Effector memory CD4-positive, alpha-beta T cell (primary cell): ENCODE measurements at regions not wholly inside any gene's neighbourhood (a gene's known extent, or its start where the extent isn't known, plus 50 kb on each side); places are given as distances from the start of the nearest gene placed in this dataset.

Experiments
- DNase-seq, 3 donors: peaks; one replicate each; pipeline ENCODE4 v3.0.0-alpha.2; 2020
- H3K27ac ChIP-seq: 2 replicates; pipeline ENCODE4 v1.7.0; 2013; ENCODE audit warnings: mild to moderate bottlenecking, low read length, moderate library complexity; ENCODE audit not compliant: insufficient read depth, poor library complexity, severe bottlenecking
- H3K27me3 ChIP-seq: replicated peaks from 2 replicates; pipeline ENCODE4 v1.7.0; 2013; ENCODE audit warnings: mild to moderate bottlenecking, low read length; ENCODE audit not compliant: insufficient read depth, control insufficient read depth, poor library complexity, severe bottlenecking
- H3K36me3 ChIP-seq: 2 replicates; pipeline ENCODE4 v1.7.0; 2013; ENCODE audit warnings: mild to moderate bottlenecking, low read length, moderate library complexity; ENCODE audit not compliant: control insufficient read depth, insufficient read depth
- H3K4me1 ChIP-seq: 2 replicates; pipeline ENCODE4 v1.7.0; 2013; ENCODE audit warnings: low read length, mild to moderate bottlenecking; ENCODE audit not compliant: control insufficient read depth, insufficient read depth, poor library complexity, severe bottlenecking
- H3K4me3 ChIP-seq: 2 replicates; pipeline ENCODE4 v1.7.0; 2013; ENCODE audit warnings: low read length, low read depth, mild to moderate bottlenecking; ENCODE audit not compliant: insufficient read depth, poor library complexity, severe bottlenecking
- H3K9me3 ChIP-seq: 2 replicates; pipeline ENCODE4 v1.7.0; 2013; ENCODE audit warnings: mild to moderate bottlenecking, low read length, moderate library complexity; ENCODE audit not compliant: control insufficient read depth

GRCh38 chr3:19093084-19093483, 55.2 kb upstream of the KCNH8 start:
- Histone ChIP-seq H3K27me3 (no peaks in the 10 kb centered on the region), H3K27ac (no peak overlapping the region), H3K36me3 (no peaks in the 10 kb centered on the region), H3K4me3 (no peak overlapping the region), H3K4me1 (no peaks in the 10 kb centered on the region), H3K9me3 (no peaks in the 10 kb centered on the region)
- no peak for DNase-seq

GRCh38 chr3:19077388-19077787, 70.9 kb upstream of the KCNH8 start:
- DNase-seq, result no peak
- H3K4me3 ChIP-seq, result no peak overlapping the region
- no peak overlapping the region for H3K27ac ChIP-seq
- no peaks in the 10 kb centered on the region for H3K4me1 ChIP-seq
- H3K27me3 ChIP-seq, result no peaks in the 10 kb centered on the region
- no peaks in the 10 kb centered on the region for H3K9me3 ChIP-seq
- H3K36me3 ChIP-seq, result no peaks in the 10 kb centered on the region

DNA sequence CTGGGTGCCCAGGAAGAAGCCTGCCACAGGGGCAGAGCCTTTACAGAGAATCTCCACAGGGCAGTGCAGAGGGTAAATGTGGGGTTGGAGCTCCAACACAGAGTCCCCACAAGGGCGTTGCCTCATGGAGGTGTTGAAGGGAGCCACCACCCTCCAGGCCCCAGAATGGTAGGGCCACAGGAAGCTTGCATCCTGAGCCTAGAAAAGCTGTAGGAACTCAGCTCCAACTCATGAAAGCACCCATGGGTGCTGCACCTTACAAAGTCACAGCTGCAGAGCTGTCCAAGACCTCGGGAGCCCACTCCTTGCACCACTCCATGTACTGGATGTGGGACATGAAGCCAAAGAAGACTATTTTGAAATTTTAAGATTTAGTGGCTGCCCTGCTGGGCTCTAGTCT, 73.3 kb upstream of the KCNH8 start:
- Histone ChIP-seq H3K4me3 (no peak overlapping the region), H3K36me3 (no peaks in the 10 kb centered on the region), H3K4me1 (no peaks in the 10 kb centered on the region), H3K27ac (no peak overlapping the region), H3K9me3 (no peaks in the 10 kb centered on the region), H3K27me3 (no peaks in the 10 kb centered on the region)
- DNase-seq, result no peak

- Histone ChIP-seq H3K27me3 (no peaks in the 10 kb centered on the region), H3K9me3 (no peaks in the 10 kb centered on the region), H3K4me3 (no peak overlapping the region), H3K27ac (no peak overlapping the region), H3K4me1 (no peaks in the 10 kb centered on the region), H3K36me3 (no peaks in the 10 kb centered on the region)
- no peak for DNase-seq
These were observed 73.9 kb upstream of the KCNH8 start for GRCh38 chr3:19074257-19074900.

- no peak overlapping the region for H3K4me3 ChIP-seq
- H3K36me3 ChIP-seq, result no peaks in the 10 kb centered on the region
- no peak for DNase-seq
These were observed 74.8 kb upstream of the KCNH8 start for GRCh38 chr3:19073341-19074105.

DNA sequence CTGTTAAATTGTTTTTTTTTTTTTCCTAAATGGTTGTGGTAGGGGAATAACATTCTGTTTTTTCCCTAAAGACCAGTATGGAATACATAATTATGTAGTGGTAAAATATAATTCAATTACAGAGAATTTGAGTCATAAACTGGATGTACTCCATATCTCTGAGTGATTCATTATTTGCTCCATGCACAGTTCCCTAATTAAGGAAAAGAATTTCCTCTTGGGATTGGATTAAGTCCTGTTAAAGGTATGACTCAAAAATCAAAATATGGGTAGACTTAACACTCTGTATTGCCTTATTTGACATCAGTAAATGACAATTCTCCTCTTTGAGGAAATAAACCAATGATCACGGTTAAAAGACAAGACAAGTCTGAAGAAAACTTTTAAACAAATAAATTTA, 78.0 kb upstream of the KCNH8 start:
- Histone ChIP-seq H3K4me1 (no peaks in the 10 kb centered on the region), H3K27ac (no peak overlapping the region), H3K4me3 (no peak overlapping the region), H3K36me3 (no peaks in the 10 kb centered on the region), H3K9me3 (no peaks in the 10 kb centered on the region), H3K27me3 (no peaks in the 10 kb centered on the region)
- no peak for DNase-seq

More at GRCh38 chr3:19073341-19074105, 74.8 kb upstream of the KCNH8 start:
- H3K9me3 ChIP-seq, result no peaks in the 10 kb centered on the region
- H3K27me3 ChIP-seq, result no peaks in the 10 kb centered on the region
- H3K4me1 ChIP-seq, result no peaks in the 10 kb centered on the region
- no peak overlapping the region for H3K27ac ChIP-seq

DNA sequence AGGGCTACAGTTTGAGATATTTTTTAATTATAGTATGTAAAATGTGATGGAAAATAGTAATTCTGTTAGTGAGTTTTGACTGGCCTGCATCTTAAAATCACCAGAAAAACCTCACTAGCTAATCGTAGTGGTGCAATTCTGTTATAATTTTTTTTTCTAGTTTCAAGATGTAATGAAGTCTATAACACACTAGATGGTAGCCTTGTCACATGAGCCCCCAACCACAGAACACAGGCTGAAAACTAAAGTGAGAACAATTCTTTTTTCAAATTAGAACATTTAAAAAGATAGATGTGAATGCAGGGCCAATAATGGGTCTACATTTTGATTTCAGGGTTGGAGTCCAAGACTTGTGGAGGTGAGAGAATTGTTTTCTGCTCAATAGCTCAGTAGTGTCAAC, 83.3 kb upstream of the KCNH8 start:
- H3K9me3 ChIP-seq, result no peaks in the 10 kb centered on the region
- no peak for DNase-seq
- H3K4me1 ChIP-seq, result no peaks in the 10 kb centered on the region
- H3K36me3 ChIP-seq, result no peaks in the 10 kb centered on the region
- H3K27ac ChIP-seq, result no peak overlapping the region
- H3K27me3 ChIP-seq, result no peaks in the 10 kb centered on the region
- H3K4me3 ChIP-seq, result no peak overlapping the region

DNA sequence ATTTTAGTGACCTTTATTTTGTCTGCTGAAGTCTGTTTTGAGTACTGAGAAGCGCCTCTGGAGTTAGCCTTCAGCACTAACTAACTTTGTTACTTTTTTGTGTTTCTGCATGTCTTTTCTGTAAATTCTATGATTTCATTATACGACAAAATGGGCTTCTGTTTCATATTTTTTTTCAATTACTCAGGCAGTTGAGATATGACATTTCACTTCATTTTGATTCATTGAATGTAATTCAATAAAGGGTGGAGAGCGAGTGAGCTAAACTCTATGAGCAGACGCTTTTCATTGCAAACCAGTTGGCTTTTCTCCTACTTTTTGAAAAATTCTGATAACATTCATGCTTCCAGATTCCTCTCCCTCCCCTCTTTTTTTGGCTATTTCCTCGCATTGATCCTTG, 84.4 kb upstream of the KCNH8 start:
- Histone ChIP-seq H3K27ac (no peak overlapping the region), H3K4me3 (no peak overlapping the region), H3K4me1 (no peaks in the 10 kb centered on the region), H3K27me3 (no peaks in the 10 kb centered on the region), H3K36me3 (no peaks in the 10 kb centered on the region), H3K9me3 (no peaks in the 10 kb centered on the region)
- DNase-seq, result no peak

- no peak overlapping the region for H3K4me3 ChIP-seq
- no peak for DNase-seq
- H3K27ac ChIP-seq, result no peak overlapping the region
- no peaks in the 10 kb centered on the region for H3K36me3 ChIP-seq
- H3K27me3 ChIP-seq, result no peaks in the 10 kb centered on the region
- H3K9me3 ChIP-seq, result no peaks in the 10 kb centered on the region
- no peaks in the 10 kb centered on the region for H3K4me1 ChIP-seq
These were observed 87.9 kb upstream of the KCNH8 start for GRCh38 chr3:19060404-19060803.

DNA sequence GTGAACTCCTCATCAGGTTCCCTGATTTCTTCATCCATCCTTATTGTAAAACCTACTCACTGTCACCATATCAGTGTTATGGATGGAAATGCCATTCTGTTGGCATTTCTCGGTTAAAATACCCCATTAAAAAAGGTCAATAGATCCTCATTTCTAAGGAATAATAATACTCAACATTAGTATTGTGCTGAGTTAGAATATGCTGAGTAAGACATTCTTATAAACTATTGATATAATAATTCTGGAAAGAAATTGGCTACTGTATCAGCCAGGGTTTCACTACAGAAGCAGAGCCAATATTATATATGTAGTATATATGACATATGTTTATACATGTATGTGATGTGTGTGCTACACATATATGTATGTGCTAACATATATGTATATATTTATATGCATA, 95.4 kb upstream of the KCNH8 start:
- Histone ChIP-seq H3K9me3 (no peaks in the 10 kb centered on the region), H3K4me1 (no peaks in the 10 kb centered on the region), H3K36me3 (no peaks in the 10 kb centered on the region), H3K27ac (no peak overlapping the region), H3K27me3 (no peaks in the 10 kb centered on the region), H3K4me3 (no peak overlapping the region)
- DNase-seq, result no peak
